Esophagus (tissue), 2 donors: ENCODE measurements at regions not wholly inside any gene's neighbourhood (a gene's known extent, or its start where the extent isn't known, plus 50 kb on each side); places are given as distances from the start of the nearest gene placed in this dataset.

Experiments used
- H3K27ac ChIP-seq, 2 donors: one replicate each; pipeline ENCODE4 v1.5.1; 2013; ENCODE audit warnings: low read depth in 2 of 2, mild to moderate bottlenecking in 2 of 2, inconsistent platforms in 1 of 2, low read length in 1 of 2, moderate library complexity in 1 of 2
- H3K27me3 ChIP-seq, 2 donors: one replicate each; pipeline ENCODE4 v1.6.1; 2013; ENCODE audit warnings: low read length in 2 of 2, control low read depth in 1 of 2, mild to moderate bottlenecking in 1 of 2; ENCODE audit not compliant: insufficient read depth in 2 of 2, control insufficient read depth in 1 of 2
- H3K36me3 ChIP-seq, 2 donors: one replicate each; pipeline ENCODE4 v1.6.1; 2013; ENCODE audit warnings: low read length in 1 of 2; ENCODE audit not compliant: control insufficient read depth in 2 of 2, insufficient read depth in 2 of 2
- H3K4me1 ChIP-seq, 2 donors: one replicate each; pipeline ENCODE4 v1.6.1; 2013; ENCODE audit warnings: low read length in 1 of 2; ENCODE audit not compliant: control insufficient read depth in 2 of 2, insufficient read depth in 2 of 2
- H3K4me3 ChIP-seq, 2 donors: one replicate each; pipeline ENCODE4 v1.5.1; 2013; ENCODE audit warnings: low read length in 2 of 2, mild to moderate bottlenecking in 2 of 2, low read depth in 1 of 2, moderate library complexity in 1 of 2
- H3K9me3 ChIP-seq, 2 donors: one replicate each; pipeline ENCODE4 v1.6.1; 2013; ENCODE audit warnings: mild to moderate bottlenecking in 2 of 2, low read depth in 1 of 2, low read length in 1 of 2, moderate library complexity in 1 of 2; ENCODE audit not compliant: control insufficient read depth in 2 of 2, insufficient read depth in 1 of 2
- WGBS, 2 donors: extraction: QIAGEN DNeasy Blood & Tissue Kit; methylation state at CpG; one replicate each; pipeline ENCODE4 v1.1.7; 2013; 5-methylcytosine and 5-hydroxymethylcytosine counted together
- donor health status: healthy with polysubstance abuse.
- donor health status: Bipolar disorder and iron deficiency.

DNA sequence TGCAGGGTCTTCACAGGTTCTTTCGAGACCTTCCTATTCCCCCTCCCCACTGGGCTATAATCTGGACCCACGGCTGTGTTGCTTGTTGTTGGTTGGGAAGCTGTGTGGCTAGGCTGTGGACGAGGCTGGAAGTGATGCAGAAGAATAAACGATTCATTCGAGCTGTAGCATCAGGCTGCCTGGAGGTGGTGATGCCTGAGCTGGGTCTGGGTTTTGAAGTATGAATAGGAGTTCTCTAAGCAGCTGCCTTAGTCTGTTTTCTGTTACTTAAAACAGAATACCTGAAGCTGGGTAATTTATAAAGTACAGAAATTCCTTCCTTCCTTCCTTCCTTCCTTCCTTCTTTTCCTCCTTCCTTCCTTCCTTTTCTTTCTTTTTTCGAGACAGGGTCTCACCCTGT, 126.5 kb upstream of the ZEB1 start:
- H3K4me3 ChIP-seq: no peak overlapping the region
- 82 to 83% methylated on average over 6 of the region's 6 CpGs for WGBS, 2 donors
- no peak overlapping the region for H3K27ac ChIP-seq
- H3K9me3 ChIP-seq: peaks cover 0 to 3% of the 10 kb centered on the region in 2 donors
- no peaks in the 10 kb centered on the region for H3K27me3 ChIP-seq
- no peaks in the 10 kb centered on the region for H3K4me1 ChIP-seq
- H3K36me3 ChIP-seq: no peaks in the 10 kb centered on the region

DNA sequence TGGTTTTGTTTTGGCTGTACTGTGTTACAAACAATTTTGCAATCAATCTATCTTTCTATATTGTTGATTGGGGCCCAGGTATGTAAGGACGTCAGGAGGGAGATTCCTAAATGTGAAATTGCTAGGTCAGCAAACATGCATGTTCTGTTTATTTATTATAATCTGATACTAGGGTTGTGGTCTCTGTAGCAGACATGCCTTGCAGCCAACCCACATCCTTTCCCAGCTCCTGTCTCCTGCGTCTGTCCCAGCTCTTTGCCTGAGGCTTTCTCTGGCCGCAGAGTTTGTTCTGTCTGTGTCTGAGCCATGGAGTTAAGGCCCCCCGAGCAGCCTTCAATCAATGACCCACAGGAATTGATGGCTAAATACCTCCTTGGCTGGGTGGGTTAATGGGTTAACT, 124.0 kb upstream of the ZEB1 start:
- Histone ChIP-seq H3K9me3 (peaks cover 0 to 3% of the 10 kb centered on the region in 2 donors), H3K4me1 (no peaks in the 10 kb centered on the region), H3K27ac (no peak overlapping the region), H3K36me3 (no peaks in the 10 kb centered on the region), H3K4me3 (no peak overlapping the region), H3K27me3 (no peaks in the 10 kb centered on the region)
- WGBS, 2 donors: 59% methylated on average over 4 of the region's 4 CpGs

GRCh38 chr10:31197886-31198285, 121.1 kb upstream of the ZEB1 start:
- H3K9me3 ChIP-seq: no peaks in the 10 kb centered on the region
- 72 to 75% methylated on average over 5 of the region's 5 CpGs for WGBS, 2 donors
- H3K36me3 ChIP-seq: no peaks in the 10 kb centered on the region
- no peak overlapping the region for H3K4me3 ChIP-seq
- no peaks in the 10 kb centered on the region for H3K27me3 ChIP-seq
- no peaks in the 10 kb centered on the region for H3K4me1 ChIP-seq
- no peak overlapping the region for H3K27ac ChIP-seq

- H3K9me3 ChIP-seq: no peaks in the 10 kb centered on the region
- H3K4me3 ChIP-seq: no peak overlapping the region
- H3K27ac ChIP-seq: no peak overlapping the region
- no peaks in the 10 kb centered on the region for H3K27me3 ChIP-seq
- WGBS, 2 donors: 60 to 69% methylated on average over 4 of the region's 4 CpGs
- H3K36me3 ChIP-seq: no peaks in the 10 kb centered on the region
- no peaks in the 10 kb centered on the region for H3K4me1 ChIP-seq
These were observed 114.9 kb upstream of the ZEB1 start for GRCh38 chr10:31204090-31204489.

DNA sequence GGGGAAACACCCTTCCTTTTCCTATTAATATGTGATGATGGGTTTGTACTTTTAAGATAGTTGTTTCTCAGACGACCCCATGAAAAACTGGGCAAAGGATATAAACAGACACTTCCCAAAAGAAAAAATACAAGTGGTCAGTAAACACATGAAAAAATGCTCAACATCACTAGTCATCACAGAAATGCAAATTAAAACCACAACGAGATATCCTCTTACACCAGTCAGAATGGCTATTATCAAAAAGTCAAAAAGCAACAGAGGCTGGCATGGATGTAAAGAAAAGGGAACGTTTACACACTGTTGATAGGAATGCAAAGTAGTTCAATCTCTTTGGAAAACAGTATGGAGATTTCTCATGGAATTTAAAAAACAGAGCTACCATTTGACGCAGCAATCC, 111.4 kb upstream of the ZEB1 start:
- no peaks in the 10 kb centered on the region for H3K9me3 ChIP-seq
- 45% methylated on average over 4 of the region's 4 CpGs for WGBS, 2 donors
- no peak overlapping the region for H3K27ac ChIP-seq

DNA sequence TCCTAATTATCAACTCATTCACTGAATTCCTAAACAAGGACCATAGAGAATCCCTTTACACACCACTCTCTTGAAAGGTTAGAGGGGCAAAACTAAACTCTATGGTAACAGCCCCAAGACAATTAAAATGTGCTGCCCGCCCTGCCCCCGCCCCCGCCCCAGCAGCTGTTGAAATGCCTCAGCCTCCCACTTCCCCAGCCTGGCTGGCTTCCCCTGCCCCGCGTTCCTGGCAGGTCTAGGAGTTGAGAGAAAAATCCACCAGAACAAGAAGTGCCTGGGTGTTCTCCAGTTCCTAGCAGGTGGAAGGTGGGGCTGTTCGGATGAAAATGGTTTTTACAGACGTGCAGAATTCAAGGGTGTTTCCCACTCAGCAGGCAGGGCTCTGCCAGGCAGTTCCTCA, 109.5 kb upstream of the ZEB1 start:
- H3K36me3 ChIP-seq: no peaks in the 10 kb centered on the region
- 74 to 75% methylated on average over 7 of the region's 7 CpGs for whole genome bisulfite sequencing, 2 donors
- H3K9me3 ChIP-seq: no peaks in the 10 kb centered on the region
- no peak overlapping the region for H3K4me3 ChIP-seq
- no peaks in the 10 kb centered on the region for H3K27me3 ChIP-seq
- no peaks in the 10 kb centered on the region for H3K4me1 ChIP-seq
- no peak overlapping the region for H3K27ac ChIP-seq

More for the DNA sequence above, 111.4 kb upstream of the ZEB1 start:
- H3K4me1 ChIP-seq: no peaks in the 10 kb centered on the region
- H3K27me3 ChIP-seq: no peaks in the 10 kb centered on the region
- H3K36me3 ChIP-seq: no peaks in the 10 kb centered on the region
- H3K4me3 ChIP-seq: no peak overlapping the region

GRCh38 chr10:31210190-31210589, 108.8 kb upstream of the ZEB1 start:
- Histone ChIP-seq H3K27ac (no peak overlapping the region), H3K9me3 (no peaks in the 10 kb centered on the region), H3K27me3 (no peaks in the 10 kb centered on the region), H3K36me3 (no peaks in the 10 kb centered on the region), H3K4me3 (no peak overlapping the region), H3K4me1 (no peaks in the 10 kb centered on the region)
- WGBS, 2 donors: 95 to 98% methylated on average over 7 of the region's 7 CpGs

DNA sequence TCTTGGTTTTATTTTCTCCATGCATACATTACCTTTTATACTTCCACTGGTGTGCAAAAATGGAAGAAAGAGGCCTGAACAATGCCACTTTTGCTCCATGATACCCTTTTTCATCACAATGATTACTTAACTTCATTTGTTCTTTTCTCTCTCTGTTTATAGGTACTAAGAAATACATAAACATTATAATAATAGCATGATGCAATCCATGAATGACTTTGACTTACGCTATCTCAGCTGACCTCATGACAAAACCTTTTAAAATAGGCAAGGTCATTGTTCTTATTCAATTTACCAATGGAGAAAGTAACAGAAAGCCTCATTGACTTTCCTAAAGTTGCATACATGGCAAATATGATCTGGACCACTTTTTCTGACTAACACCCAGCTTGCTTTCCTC, 105.1 kb upstream of the ZEB1 start:
- H3K27ac ChIP-seq: no peak overlapping the region
- H3K9me3 ChIP-seq: no peaks in the 10 kb centered on the region
- no peaks in the 10 kb centered on the region for H3K36me3 ChIP-seq
- no peak overlapping the region for H3K4me3 ChIP-seq
- no peaks in the 10 kb centered on the region for H3K27me3 ChIP-seq
- H3K4me1 ChIP-seq: no peaks in the 10 kb centered on the region
- WGBS, 2 donors: 95 to 97% methylated on average over 1 of the region's 1 CpG

DNA sequence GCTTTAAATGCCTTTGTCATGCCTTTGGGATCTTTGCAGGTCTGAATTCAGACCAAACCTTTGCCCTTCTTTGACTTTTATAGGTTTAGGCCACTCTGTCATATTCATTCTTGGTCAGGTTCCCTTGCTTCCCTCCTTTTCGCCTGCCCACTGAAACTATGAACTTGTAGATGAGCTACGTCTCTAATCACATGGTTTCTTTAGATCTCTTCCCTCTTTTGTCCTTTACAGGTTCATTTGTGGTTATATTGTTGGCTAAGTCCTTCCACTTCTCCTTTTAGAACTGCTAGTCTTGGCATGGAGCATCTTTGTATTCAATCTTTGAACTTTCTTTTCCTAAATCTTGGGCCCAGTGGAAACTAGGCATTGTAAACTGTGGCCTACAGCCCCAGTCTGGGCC, 104.0 kb upstream of the ZEB1 start:
- H3K27me3 ChIP-seq: no peaks in the 10 kb centered on the region
- no peaks in the 10 kb centered on the region for H3K36me3 ChIP-seq
- 79 to 82% methylated on average over 2 of the region's 2 CpGs for WGBS, 2 donors

DNA sequence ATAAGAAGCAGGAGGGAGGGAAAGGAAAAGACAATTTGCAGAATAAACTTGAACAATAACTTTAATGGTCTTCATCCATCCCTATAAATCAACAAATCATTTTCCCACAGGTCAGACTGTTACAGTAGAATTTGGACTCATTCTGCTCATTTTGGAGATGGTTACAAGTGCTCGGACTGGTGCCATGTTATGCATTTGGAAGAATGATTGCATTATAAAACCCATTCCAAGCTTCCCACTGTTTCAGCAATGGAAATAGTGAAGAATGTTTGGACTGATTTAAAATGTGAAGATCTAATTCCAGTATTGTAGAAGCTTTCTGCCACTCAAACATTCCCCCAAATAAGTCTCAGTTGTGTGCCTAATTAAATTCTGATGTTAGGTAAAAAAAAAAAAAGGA, 99.7 kb upstream of the ZEB1 start:
- Histone ChIP-seq H3K4me3 (no peak overlapping the region), H3K36me3 (no peaks in the 10 kb centered on the region), H3K27me3 (no peaks in the 10 kb centered on the region), H3K9me3 (no peaks in the 10 kb centered on the region), H3K27ac (no peak overlapping the region), H3K4me1 (no peaks in the 10 kb centered on the region)
- 70 to 82% methylated on average over 1 of the region's 1 CpG for WGBS, 2 donors

More for the DNA sequence above, 104.0 kb upstream of the ZEB1 start:
- Histone ChIP-seq H3K9me3 (no peaks in the 10 kb centered on the region), H3K4me1 (no peaks in the 10 kb centered on the region), H3K4me3 (no peak overlapping the region), H3K27ac (no peak overlapping the region)
